ENCODE measurements at regions not wholly inside any gene's neighbourhood (a gene's known extent, or its start where the extent isn't known, plus 50 kb on each side); places are given as distances from the start of the nearest gene placed in this dataset.

DNA sequence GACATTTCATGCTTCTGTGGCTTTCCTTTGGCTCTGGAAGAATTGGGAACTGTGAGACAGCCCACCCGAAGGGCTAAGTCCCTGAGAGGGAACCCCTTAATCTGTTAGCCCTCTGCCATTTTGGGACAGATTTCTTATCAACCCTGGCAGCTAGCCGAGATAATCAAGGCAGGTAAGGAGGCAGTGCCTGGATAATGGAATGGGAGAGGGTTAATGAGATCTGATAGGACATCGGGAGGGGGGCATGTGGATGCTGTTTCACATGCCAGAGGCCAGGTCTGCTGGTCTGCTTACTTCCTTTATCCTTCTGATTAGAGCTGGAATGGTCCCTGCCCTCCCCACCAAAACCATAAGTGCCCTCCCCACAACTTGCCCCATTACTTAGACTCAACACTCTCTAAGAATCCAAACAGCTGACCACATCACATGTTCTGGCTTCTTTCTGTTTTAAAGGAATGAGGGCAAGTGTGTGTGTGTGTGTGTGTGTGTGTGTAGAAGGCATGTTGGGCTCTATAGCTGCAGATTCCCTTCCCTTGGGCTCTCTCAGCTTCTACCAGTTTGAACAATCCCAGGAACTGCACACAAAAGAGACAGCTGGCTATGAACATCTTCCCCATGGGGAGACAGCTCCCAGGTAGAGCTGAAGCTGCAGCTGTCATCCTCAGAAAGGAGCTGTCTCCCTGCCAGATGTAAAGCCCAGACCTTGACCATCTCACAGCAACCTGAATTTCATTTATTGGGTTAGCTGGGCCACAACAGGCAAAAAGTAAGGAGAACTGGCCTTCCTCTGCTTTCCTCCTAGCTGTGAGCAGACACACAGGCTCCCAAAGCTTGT, 221.3 kb downstream of the PIK3R1 start:
- TF ChIP-seq, protein P1, sequence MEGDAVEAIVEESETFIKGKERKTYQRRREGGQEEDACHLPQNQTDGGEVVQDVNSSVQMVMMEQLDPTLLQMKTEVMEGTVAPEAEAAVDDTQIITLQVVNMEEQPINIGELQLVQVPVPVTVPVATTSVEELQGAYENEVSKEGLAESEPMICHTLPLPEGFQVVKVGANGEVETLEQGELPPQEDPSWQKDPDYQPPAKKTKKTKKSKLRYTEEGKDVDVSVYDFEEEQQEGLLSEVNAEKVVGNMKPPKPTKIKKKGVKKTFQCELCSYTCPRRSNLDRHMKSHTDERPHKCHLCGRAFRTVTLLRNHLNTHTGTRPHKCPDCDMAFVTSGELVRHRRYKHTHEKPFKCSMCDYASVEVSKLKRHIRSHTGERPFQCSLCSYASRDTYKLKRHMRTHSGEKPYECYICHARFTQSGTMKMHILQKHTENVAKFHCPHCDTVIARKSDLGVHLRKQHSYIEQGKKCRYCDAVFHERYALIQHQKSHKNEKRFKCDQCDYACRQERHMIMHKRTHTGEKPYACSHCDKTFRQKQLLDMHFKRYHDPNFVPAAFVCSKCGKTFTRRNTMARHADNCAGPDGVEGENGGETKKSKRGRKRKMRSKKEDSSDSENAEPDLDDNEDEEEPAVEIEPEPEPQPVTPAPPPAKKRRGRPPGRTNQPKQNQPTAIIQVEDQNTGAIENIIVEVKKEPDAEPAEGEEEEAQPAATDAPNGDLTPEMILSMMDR (IDR thresholded peaks at IDR 0.05; ENCODE audit: low read depth, low read length), result no peak
- H3K4me3 ChIP-seq (ENCODE audit: low read depth, low read length), result no peak overlapping the region

DNA sequence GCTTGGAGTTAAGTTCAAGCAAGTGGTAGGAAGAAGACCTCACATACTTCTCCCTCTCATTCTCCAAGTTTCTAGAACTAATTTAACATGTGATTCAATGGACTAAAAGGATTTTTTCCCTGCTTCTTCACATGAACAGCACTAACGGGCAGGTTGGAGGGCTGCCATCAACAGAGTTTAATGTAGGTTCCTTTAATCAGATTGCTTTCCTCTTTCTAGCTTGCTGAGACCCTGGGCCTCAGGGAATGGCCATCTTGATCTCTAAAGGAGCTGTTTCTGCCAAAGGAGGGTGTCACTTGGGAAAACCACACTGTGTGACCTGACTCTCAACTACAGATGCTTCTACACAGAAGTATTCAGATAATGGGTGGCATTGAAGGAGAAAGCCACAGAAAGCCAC, 223.3 kb downstream of the PIK3R1 start:
- no peak overlapping the region for H3K4me3 ChIP-seq (ENCODE audit: low read depth, low read length)
- TF ChIP-seq, protein P1 (IDR thresholded peaks at IDR 0.05; ENCODE audit: low read depth, low read length), result no peak

DNA sequence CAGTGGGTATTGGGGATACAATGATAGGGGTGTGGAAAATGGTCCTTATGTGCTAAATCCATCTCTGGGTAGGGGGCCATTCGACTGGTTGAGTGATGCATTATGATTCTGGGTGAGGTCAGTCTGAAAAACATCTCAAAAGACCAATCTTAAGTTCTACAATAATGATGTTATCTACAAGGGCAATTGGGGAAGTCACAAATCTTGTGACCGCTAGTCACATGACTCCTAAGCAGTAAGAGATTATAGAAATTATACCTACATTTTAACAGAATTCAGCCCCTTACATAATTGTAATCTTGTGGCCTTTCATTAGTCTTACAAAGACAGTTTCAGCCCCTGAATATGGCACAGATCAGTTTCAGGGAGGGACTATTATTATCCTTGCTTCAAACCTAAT, 224.7 kb downstream of the PIK3R1 start:
- TF ChIP-seq, protein P1 (IDR thresholded peaks at IDR 0.05; ENCODE audit: low read depth, low read length), result no peak
- no peak overlapping the region for H3K4me3 ChIP-seq (ENCODE audit: low read depth, low read length)

DNA sequence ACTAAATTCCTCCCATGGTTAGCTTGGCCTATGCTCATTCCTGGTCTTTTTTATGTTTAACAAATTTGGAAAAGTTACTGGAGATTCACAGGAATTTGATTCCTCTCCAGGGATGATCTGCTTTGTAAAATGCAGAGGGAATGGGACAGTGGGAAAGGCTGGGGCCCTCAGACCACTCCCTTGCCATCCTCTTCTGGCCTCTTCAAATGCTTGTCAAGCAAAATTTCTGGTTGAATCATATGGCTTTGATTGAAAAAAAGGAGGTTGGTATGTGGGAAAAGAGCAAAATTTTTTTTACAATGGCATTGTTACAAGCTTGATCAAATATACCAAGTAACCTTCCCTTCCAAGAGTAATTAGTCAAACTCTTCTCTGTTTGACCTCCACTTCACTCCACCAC, 225.1 kb downstream of the PIK3R1 start:
- H3K4me3 ChIP-seq (ENCODE audit: low read depth, low read length), result no peak overlapping the region
- TF ChIP-seq, protein P1 (IDR thresholded peaks at IDR 0.05; ENCODE audit: low read depth, low read length), result no peak

DNA sequence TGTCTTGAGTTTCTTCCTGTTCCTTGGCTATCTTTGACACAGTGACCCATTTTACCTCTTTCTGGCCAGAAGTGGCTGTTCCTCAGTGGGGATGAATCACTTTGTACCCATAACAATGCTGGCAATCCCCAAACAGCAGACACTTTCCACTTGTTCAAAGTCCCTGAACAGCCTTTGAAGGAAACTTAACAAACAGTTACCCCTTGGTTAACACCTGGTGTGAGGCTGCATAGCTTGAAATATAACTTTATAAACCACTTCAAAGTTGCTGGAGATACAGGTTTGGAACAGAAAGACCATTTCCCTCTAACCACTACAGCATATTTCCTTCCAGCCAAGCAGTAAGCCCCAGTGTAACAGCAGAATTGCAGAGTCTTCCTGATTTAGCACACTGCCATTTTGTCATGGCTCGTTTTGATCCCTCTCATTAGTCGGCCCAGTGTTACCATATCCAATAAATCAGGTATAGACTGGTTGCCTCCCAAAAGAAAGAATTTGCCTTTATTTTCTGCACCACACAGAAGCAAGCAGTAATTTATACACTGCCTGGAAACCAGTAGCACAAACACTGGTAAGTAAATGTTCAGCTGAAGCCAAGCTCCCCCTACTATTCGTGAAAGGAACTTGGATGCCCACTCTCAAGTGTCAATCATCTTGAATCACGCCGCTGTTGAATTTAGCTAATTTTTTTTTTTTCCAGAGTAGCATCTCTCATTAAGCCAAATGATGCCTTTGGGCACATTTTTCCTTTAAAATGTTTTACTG, 225.9 kb downstream of the PIK3R1 start:
- no peak overlapping the region for H3K4me3 ChIP-seq (ENCODE audit: low read depth, low read length)
- TF ChIP-seq, protein P1 (IDR thresholded peaks at IDR 0.05; ENCODE audit: low read depth, low read length), result no peak

DNA sequence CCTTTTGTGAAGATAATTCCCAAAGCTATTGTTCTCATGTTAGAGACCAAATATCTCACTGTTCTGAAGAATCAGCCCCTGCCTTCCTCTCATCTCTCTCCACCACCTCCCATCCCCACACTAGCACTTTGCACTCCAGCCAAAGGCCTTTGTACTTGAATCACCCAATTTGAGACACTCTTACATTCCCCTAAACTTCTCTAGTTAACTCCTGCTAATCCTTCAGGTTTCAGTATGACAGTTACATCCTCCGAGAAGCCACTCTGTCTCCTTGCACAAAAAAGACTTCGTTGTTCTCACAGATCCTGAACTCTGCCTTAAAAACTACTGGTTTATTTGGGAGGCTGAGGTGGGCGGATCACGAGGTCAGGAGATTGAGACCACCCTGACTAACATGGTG, 227.5 kb downstream of the PIK3R1 start:
- no peak overlapping the region for H3K4me3 ChIP-seq (ENCODE audit: low read depth, low read length)

More for the DNA sequence above, 227.5 kb downstream of the PIK3R1 start:
- TF ChIP-seq, protein P1 (IDR thresholded peaks at IDR 0.05; ENCODE audit: low read depth, low read length), result no peak
